AG10803 (cell line): ENCODE measurements at regions not wholly inside any gene's neighbourhood (a gene's known extent, or its start where the extent isn't known, plus 50 kb on each side); places are given as distances from the start of the nearest gene placed in this dataset.

Source experiments
- DNase-seq: peaks from one replicate; pipeline ENCODE4 v3.0.0; 2010; ENCODE audit warnings: low read depth
- H3K4me3 ChIP-seq: 2 replicates; pipeline ENCODE4 v1.5.1; 2011; ENCODE audit warnings: mild to moderate bottlenecking, low read length, control low read depth
- TF ChIP-seq, protein P1 (sequence below): conservative IDR thresholded peaks from 2 replicates; pipeline ENCODE4 v1.5.1; 2011; ENCODE audit warnings: mild to moderate bottlenecking, low read length, control low read depth, inconsistent platforms

DNA sequence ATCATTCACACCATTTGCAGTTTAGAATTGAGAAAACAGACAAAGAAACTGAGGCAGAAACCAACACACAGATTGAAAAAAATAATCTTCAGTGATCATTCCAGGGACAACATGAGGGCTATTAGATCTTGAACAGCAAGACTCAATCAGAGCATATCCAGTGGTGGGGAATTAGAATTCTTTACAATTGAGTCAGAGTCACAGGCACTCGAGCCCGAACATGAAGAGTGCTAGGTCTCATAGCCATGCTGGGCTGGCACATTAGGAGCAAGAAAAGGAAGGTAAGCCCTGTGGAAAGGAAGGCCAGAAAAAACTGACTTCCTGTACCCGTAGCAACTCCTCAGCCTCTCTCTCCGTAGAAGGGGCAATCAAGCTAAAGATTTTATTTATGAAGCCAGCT is 419.9 kb downstream of the HAO1 start:
- no peak for DNase-seq
- H3K4me3 ChIP-seq = no peak overlapping the region
- TF ChIP-seq, protein P1, sequence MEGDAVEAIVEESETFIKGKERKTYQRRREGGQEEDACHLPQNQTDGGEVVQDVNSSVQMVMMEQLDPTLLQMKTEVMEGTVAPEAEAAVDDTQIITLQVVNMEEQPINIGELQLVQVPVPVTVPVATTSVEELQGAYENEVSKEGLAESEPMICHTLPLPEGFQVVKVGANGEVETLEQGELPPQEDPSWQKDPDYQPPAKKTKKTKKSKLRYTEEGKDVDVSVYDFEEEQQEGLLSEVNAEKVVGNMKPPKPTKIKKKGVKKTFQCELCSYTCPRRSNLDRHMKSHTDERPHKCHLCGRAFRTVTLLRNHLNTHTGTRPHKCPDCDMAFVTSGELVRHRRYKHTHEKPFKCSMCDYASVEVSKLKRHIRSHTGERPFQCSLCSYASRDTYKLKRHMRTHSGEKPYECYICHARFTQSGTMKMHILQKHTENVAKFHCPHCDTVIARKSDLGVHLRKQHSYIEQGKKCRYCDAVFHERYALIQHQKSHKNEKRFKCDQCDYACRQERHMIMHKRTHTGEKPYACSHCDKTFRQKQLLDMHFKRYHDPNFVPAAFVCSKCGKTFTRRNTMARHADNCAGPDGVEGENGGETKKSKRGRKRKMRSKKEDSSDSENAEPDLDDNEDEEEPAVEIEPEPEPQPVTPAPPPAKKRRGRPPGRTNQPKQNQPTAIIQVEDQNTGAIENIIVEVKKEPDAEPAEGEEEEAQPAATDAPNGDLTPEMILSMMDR = no peak

DNA sequence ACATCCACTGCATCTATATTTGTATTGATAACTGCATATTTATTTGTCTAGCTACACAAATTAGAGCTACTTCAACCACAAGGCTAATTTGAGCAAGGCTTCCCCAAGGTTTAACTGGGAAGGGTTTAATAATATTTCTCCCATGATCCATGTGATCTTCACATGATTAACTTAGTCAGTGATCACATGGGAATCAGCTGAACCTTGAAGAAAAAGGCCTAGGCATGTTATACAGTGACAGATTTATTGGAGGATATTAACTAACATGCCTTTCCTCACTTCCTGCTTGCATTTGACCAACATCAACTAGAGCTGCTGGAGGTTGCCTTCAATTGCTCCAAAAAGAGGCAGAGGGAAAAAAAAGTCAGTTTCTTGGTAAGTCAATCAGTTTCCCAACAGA is 417.0 kb downstream of the HAO1 start:
- no peak for DNase-seq
- TF ChIP-seq, protein P1 = no peak
- H3K4me3 ChIP-seq = no peak overlapping the region

- H3K4me3 ChIP-seq = no peak overlapping the region
- DNase-seq = no peak
- TF ChIP-seq, protein P1 = no peak
These were observed 400.2 kb downstream of the HAO1 start for GRCh38 chr20:7540018-7540417.

GRCh38 chr20:7540923-7541322 is 399.3 kb downstream of the HAO1 start:
- DNase-seq = no peak
- no peak overlapping the region for H3K4me3 ChIP-seq
- TF ChIP-seq, protein P1 = no peak

- H3K4me3 ChIP-seq = no peak overlapping the region
- TF ChIP-seq, protein P1 = no peak
- no peak for DNase-seq
These were observed 369.2 kb downstream of the HAO1 start for GRCh38 chr20:7571101-7571500.

GRCh38 chr20:7571521-7572055 is 368.7 kb downstream of the HAO1 start:
- DNase-seq = peak; percentile 74
- no peak overlapping the region for H3K4me3 ChIP-seq
- TF ChIP-seq, protein P1 = no peak

GRCh38 chr20:7579888-7580287 is 360.4 kb downstream of the HAO1 start:
- DNase-seq = no peak
- TF ChIP-seq, protein P1 = no peak
- H3K4me3 ChIP-seq = no peak overlapping the region
